SK-N-SH treated with all-trans-retinoic acid at 6 μM for 48 hours (cell line): ENCODE measurements at regions not wholly inside any gene's neighbourhood (a gene's known extent, or its start where the extent isn't known, plus 50 kb on each side); places are given as distances from the start of the nearest gene placed in this dataset.

Experiments
- ATAC-seq: fragments of 200-7000 bp; cut with Tn5 transposase; 3 replicates; pipeline ENCODE4 v1.9.1; 2020; ENCODE audit warnings: mild to moderate bottlenecking, moderate library complexity
- ARNTL ChIP-seq: fragments of 450-650 bp; formaldehyde crosslinking; IDR thresholded peaks from 2 replicates; pipeline ENCODE4 v1.5.0; 2020; ENCODE audit warnings: low read depth, mild to moderate bottlenecking, moderate library complexity, borderline replicate concordance
- BACH2 ChIP-seq: fragments of 250-450 bp; sonication (Bioruptor Pico); IDR thresholded peaks from 2 replicates; pipeline ENCODE4 v1.9.0; 2021; ENCODE audit warnings: mild to moderate bottlenecking, borderline replicate concordance
- CSDC2 ChIP-seq: fragments of 250-450 bp; sonication (Bioruptor Pico); IDR thresholded peaks from 2 replicates; pipeline ENCODE4 v1.5.0; 2020; ENCODE audit warnings: mild to moderate bottlenecking, moderate library complexity
- ESRRG ChIP-seq: fragments of 250-450 bp; sonication (Bioruptor Pico); IDR thresholded peaks from 2 replicates; pipeline ENCODE4 v1.6.1; 2021; ENCODE audit warnings: mild to moderate bottlenecking
- GLIS3 ChIP-seq: fragments of 250-450 bp; sonication (Bioruptor Pico); IDR thresholded peaks from 2 replicates; pipeline ENCODE4 v1.5.0; 2020; ENCODE audit warnings: mild to moderate bottlenecking, moderate library complexity
- ISL1 ChIP-seq: fragments of 250-450 bp; sonication (Bioruptor Pico); IDR thresholded peaks from 2 replicates; pipeline ENCODE4 v2.1.2; 2022; ENCODE audit warnings: mild to moderate bottlenecking, moderate library complexity
- OSR1 ChIP-seq: fragments of 250-450 bp; sonication (Bioruptor Pico); IDR thresholded peaks from 2 replicates; pipeline ENCODE4 v1.8.0; 2022; ENCODE audit warnings: moderate library complexity, mild to moderate bottlenecking, inconsistent platforms
- PPARA ChIP-seq: fragments of 250-450 bp; sonication (Bioruptor Pico); IDR thresholded peaks from 2 replicates; pipeline ENCODE4 v1.5.0; 2020; ENCODE audit warnings: mild to moderate bottlenecking, borderline replicate concordance
- RARB ChIP-seq: fragments of 250-450 bp; sonication (Bioruptor Pico); IDR thresholded peaks from 2 replicates; pipeline ENCODE4 v1.8.0; 2021; ENCODE audit warnings: mild to moderate bottlenecking, moderate library complexity
- TCF4 ChIP-seq: fragments of 250-450 bp; sonication (Bioruptor Pico); IDR thresholded peaks from 2 replicates; pipeline ENCODE4 v1.8.0; 2021; ENCODE audit warnings: mild to moderate bottlenecking, moderate library complexity, borderline replicate concordance
- TOX ChIP-seq: fragments of 250-450 bp; sonication (Bioruptor Pico); IDR thresholded peaks from 2 replicates; pipeline ENCODE4 v1.8.0; 2021; ENCODE audit warnings: mild to moderate bottlenecking, moderate library complexity, borderline replicate concordance
- ZC3H10 ChIP-seq: fragments of 250-450 bp; sonication (Bioruptor Pico); IDR thresholded peaks from 2 replicates; pipeline ENCODE4 v1.5.1; 2021; ENCODE audit warnings: mild to moderate bottlenecking, moderate library complexity
- ZFP3 ChIP-seq: fragments of 250-450 bp; sonication (Bioruptor Pico); IDR thresholded peaks from 2 replicates; pipeline ENCODE4 v1.5.0; 2020; ENCODE audit warnings: mild to moderate bottlenecking, moderate library complexity
- ZFP30 ChIP-seq: fragments of 450-650 bp; formaldehyde crosslinking; IDR thresholded peaks from 2 replicates; pipeline ENCODE4 v1.5.0; 2022; ENCODE audit warnings: mild to moderate bottlenecking, moderate library complexity
- ZNF565 ChIP-seq: fragments of 450-650 bp; formaldehyde crosslinking; conservative IDR thresholded peaks from 2 replicates; pipeline ENCODE4 v1.5.0; 2020; ENCODE audit warnings: low read depth, mild to moderate bottlenecking, moderate library complexity
- ZNF70 ChIP-seq: fragments of 450-650 bp; formaldehyde crosslinking; IDR thresholded peaks from 2 replicates; pipeline ENCODE4 v1.5.0; 2020; ENCODE audit warnings: mild to moderate bottlenecking, moderate library complexity
- ZNF8 ChIP-seq: fragments of 450-650 bp; formaldehyde crosslinking; IDR thresholded peaks from 2 replicates; pipeline ENCODE4 v1.5.0; 2020; ENCODE audit warnings: mild to moderate bottlenecking, moderate library complexity
- TF ChIP-seq, protein P1 (sequence below): fragments of 250-450 bp; sonication (Bioruptor Pico); IDR thresholded peaks from 2 replicates; pipeline ENCODE4 v1.5.0; 2020; ENCODE audit warnings: mild to moderate bottlenecking, moderate library complexity
- TF ChIP-seq, protein P2 (sequence below): fragments of 250-450 bp; sonication (Bioruptor Pico); IDR thresholded peaks from 2 replicates; pipeline ENCODE4 v1.8.0; 2020; ENCODE audit warnings: mild to moderate bottlenecking, moderate library complexity, borderline replicate concordance
- TF ChIP-seq, protein P3 (sequence below): fragments of 250-450 bp; sonication (Bioruptor Pico); IDR thresholded peaks from 2 replicates; pipeline ENCODE4 v1.5.1; 2021; ENCODE audit warnings: mild to moderate bottlenecking, moderate library complexity
- TF ChIP-seq, protein P4 (sequence below): fragments of 250-450 bp; sonication (Bioruptor Pico); IDR thresholded peaks from 2 replicates; pipeline ENCODE4 v1.8.0; 2021; ENCODE audit warnings: low read depth, mild to moderate bottlenecking, moderate library complexity, borderline replicate concordance
- TF ChIP-seq, protein P5 (sequence below): fragments of 250-450 bp; sonication (Bioruptor Pico); IDR thresholded peaks from 2 replicates; pipeline ENCODE4 v1.5.1; 2020; ENCODE audit warnings: low read depth, mild to moderate bottlenecking, moderate library complexity

DNA sequence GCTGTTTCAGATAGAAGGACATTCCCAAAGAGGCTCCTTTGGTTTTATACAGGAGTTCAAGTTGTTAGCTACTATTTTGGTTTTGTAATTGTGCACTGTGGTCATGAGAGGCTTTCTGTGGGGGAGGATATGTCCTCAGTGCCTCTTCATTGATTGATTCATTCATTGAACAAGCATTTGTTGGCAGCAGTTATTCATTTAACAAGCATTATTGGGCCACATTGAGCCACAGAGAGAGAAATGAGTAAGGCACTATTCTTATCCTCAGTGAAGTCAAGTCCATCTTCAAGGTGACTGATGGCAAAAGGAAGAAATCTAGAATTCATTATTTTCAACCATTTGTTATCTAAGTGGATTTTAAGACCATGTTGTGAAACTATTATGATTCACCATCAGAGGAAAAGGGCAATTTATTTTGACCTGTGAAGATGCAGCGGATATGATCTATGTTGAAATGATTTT, 697.2 kb upstream of the CITED2 start (continued):
- TF ChIP-seq, protein P1, sequence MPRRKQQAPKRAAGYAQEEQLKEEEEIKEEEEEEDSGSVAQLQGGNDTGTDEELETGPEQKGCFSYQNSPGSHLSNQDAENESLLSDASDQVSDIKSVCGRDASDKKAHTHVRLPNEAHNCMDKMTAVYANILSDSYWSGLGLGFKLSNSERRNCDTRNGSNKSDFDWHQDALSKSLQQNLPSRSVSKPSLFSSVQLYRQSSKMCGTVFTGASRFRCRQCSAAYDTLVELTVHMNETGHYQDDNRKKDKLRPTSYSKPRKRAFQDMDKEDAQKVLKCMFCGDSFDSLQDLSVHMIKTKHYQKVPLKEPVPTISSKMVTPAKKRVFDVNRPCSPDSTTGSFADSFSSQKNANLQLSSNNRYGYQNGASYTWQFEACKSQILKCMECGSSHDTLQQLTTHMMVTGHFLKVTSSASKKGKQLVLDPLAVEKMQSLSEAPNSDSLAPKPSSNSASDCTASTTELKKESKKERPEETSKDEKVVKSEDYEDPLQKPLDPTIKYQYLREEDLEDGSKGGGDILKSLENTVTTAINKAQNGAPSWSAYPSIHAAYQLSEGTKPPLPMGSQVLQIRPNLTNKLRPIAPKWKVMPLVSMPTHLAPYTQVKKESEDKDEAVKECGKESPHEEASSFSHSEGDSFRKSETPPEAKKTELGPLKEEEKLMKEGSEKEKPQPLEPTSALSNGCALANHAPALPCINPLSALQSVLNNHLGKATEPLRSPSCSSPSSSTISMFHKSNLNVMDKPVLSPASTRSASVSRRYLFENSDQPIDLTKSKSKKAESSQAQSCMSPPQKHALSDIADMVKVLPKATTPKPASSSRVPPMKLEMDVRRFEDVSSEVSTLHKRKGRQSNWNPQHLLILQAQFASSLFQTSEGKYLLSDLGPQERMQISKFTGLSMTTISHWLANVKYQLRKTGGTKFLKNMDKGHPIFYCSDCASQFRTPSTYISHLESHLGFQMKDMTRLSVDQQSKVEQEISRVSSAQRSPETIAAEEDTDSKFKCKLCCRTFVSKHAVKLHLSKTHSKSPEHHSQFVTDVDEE (CRISPR knock-in tag) = no peak

DNA sequence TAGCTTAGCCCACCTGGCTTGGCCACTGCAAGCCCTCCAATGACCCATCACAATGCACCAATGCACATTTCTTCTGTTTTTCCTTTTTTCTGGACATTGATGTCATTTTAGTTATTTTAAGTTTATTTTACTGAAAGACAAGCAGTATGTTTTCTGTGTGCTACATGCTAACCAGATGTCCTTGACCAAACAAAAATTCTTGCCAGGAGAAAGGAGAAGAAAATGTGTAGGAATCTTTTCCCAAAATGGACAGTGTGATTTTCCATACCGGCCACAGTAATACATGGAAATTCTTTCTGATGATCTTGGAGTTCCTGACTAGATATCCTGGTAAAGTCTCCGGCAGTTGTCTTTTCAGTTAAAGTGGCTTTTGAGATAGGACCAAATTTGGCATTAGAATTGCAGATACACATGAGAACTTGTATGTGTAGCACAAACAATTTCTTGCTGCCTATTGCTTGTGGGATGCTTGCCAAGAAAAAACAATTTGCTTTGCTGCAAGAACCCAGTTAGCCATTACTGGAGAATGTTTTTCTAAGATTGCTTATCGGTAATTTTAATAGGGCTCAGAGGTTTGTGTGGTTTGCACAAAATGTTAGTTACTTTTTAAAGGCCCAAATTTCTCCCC, 696.5 kb upstream of the CITED2 start:
- TF ChIP-seq ARNTL (no peak), ISL1 (peak; percentile 87)
- peak; percentile 74 for ATAC-seq

DNA sequence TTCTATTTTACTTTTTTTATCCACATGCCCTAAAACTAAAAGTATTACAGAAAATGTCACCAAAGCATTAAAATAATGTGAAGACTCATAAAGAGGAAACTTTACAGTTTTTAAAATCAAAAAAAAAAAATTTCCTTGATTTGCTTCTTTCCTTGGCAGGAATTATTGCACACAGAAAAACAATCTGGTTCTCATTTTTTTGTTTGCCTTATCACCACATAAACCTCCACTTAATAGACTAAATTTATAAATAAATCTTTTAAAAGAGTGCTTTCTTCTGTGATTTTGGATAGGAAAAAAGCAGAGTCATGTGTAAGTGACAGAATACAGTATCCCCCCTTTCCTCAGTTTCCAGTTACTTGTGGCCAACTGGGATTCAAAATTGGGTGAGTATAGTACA, 695.1 kb upstream of the CITED2 start:
- ATAC-seq = no peak
- no peak for TF ChIP-seq TCF4 (CRISPR knock-in tag)
- TF ChIP-seq ZNF8 = no peak
- TF ChIP-seq ARNTL = no peak
- TF ChIP-seq, protein P2, sequence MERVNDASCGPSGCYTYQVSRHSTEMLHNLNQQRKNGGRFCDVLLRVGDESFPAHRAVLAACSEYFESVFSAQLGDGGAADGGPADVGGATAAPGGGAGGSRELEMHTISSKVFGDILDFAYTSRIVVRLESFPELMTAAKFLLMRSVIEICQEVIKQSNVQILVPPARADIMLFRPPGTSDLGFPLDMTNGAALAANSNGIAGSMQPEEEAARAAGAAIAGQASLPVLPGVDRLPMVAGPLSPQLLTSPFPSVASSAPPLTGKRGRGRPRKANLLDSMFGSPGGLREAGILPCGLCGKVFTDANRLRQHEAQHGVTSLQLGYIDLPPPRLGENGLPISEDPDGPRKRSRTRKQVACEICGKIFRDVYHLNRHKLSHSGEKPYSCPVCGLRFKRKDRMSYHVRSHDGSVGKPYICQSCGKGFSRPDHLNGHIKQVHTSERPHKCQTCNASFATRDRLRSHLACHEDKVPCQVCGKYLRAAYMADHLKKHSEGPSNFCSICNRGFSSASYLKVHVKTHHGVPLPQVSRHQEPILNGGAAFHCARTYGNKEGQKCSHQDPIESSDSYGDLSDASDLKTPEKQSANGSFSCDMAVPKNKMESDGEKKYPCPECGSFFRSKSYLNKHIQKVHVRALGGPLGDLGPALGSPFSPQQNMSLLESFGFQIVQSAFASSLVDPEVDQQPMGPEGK (CRISPR knock-in tag) = no peak
- TF ChIP-seq, protein P3, sequence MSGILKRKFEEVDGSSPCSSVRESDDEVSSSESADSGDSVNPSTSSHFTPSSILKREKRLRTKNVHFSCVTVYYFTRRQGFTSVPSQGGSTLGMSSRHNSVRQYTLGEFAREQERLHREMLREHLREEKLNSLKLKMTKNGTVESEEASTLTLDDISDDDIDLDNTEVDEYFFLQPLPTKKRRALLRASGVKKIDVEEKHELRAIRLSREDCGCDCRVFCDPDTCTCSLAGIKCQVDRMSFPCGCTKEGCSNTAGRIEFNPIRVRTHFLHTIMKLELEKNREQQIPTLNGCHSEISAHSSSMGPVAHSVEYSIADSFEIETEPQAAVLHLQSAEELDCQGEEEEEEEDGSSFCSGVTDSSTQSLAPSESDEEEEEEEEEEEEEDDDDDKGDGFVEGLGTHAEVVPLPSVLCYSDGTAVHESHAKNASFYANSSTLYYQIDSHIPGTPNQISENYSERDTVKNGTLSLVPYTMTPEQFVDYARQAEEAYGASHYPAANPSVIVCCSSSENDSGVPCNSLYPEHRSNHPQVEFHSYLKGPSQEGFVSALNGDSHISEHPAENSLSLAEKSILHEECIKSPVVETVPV (CRISPR knock-in tag) = no peak
- TF ChIP-seq BACH2 (CRISPR knock-in tag) = no peak
- TF ChIP-seq, protein P1 (CRISPR knock-in tag) = no peak
- TF ChIP-seq ISL1 = no peak
- TF ChIP-seq OSR1 (CRISPR knock-in tag) = no peak
- TF ChIP-seq ESRRG (CRISPR knock-in tag) = no peak
- no peak for TF ChIP-seq ZFP3 (CRISPR knock-in tag)
- no peak for TF ChIP-seq GLIS3 (CRISPR knock-in tag)
- no peak for TF ChIP-seq ZFP30 (CRISPR knock-in tag)
- TF ChIP-seq ZC3H10 (CRISPR knock-in tag) = no peak
- no peak for TF ChIP-seq ZNF70 (CRISPR knock-in tag)
- no peak for TF ChIP-seq ZNF565 (CRISPR knock-in tag)
- no peak for TF ChIP-seq CSDC2 (CRISPR knock-in tag)
- TF ChIP-seq TOX (CRISPR knock-in tag) = no peak

DNA sequence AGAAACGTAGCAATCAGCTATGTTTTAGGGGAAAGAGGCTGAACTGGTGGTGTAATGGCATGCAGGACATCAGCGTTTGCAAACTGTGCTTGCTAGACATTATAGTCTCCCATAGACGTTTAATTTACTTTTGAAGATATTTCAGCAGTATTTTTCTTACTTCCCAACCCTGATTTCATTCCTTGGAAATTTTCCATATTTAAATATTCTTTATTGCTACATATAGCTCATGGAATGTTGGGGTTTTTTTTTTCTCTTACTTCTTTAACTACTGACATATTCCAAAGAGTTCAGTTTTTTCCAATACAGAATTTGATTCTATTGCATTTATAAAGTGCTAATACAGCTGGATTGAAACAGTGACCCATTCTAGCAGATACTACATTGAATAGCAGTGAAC, 694.4 kb upstream of the CITED2 start:
- ATAC-seq = no peak
- no peak for TF ChIP-seq RARB (CRISPR knock-in tag)
- no peak for TF ChIP-seq ESRRG (CRISPR knock-in tag)
- TF ChIP-seq, protein P2 (CRISPR knock-in tag) = no peak
- TF ChIP-seq, protein P4, sequence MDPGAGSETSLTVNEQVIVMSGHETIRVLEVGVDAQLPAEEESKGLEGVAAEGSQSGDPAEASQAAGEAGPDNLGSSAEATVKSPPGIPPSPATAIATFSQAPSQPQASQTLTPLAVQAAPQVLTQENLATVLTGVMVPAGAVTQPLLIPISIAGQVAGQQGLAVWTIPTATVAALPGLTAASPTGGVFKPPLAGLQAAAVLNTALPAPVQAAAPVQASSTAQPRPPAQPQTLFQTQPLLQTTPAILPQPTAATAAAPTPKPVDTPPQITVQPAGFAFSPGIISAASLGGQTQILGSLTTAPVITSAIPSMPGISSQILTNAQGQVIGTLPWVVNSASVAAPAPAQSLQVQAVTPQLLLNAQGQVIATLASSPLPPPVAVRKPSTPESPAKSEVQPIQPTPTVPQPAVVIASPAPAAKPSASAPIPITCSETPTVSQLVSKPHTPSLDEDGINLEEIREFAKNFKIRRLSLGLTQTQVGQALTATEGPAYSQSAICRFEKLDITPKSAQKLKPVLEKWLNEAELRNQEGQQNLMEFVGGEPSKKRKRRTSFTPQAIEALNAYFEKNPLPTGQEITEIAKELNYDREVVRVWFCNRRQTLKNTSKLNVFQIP (CRISPR knock-in tag) = no peak
- no peak for TF ChIP-seq PPARA (CRISPR knock-in tag)
- no peak for TF ChIP-seq OSR1 (CRISPR knock-in tag)
- TF ChIP-seq ISL1 = no peak
- no peak for TF ChIP-seq ZNF70 (CRISPR knock-in tag)
- no peak for TF ChIP-seq BACH2 (CRISPR knock-in tag)
- no peak for TF ChIP-seq ZNF565 (CRISPR knock-in tag)
- no peak for TF ChIP-seq CSDC2 (CRISPR knock-in tag)
- no peak for TF ChIP-seq ZFP30 (CRISPR knock-in tag)
- no peak for TF ChIP-seq GLIS3 (CRISPR knock-in tag)
- TF ChIP-seq, protein P5, sequence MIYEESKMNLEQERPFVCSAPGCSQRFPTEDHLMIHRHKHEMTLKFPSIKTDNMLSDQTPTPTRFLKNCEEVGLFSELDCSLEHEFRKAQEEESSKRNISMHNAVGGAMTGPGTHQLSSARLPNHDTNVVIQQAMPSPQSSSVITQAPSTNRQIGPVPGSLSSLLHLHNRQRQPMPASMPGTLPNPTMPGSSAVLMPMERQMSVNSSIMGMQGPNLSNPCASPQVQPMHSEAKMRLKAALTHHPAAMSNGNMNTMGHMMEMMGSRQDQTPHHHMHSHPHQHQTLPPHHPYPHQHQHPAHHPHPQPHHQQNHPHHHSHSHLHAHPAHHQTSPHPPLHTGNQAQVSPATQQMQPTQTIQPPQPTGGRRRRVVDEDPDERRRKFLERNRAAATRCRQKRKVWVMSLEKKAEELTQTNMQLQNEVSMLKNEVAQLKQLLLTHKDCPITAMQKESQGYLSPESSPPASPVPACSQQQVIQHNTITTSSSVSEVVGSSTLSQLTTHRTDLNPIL (CRISPR knock-in tag) = no peak
